ENCODE measurements at regions not wholly inside any gene's neighbourhood (a gene's known extent, or its start where the extent isn't known, plus 50 kb on each side); places are given as distances from the start of the nearest gene placed in this dataset.
"Not testable (repeated sequence)": the region's sequence is repeated elsewhere in the genome, so short reads cannot be mapped to it uniquely, and the experiment has no call there.

GRCh38 chr1:55522353-55522903 lies 307.3 kb upstream of the USP24 start:
- ChIA-PET CTCF (no interaction called here), POLR2A (ENCODE audit: low non-redundant PET) (no interaction called here)
- TF ChIP-seq CTCF (conservative IDR thresholded peaks at IDR 0.05; ENCODE audit: low read depth): no peak
- no peak overlapping the region for H3K27ac ChIP-seq
- no peak for DNase-seq (ENCODE audit: low spot score)

- ChIA-PET CTCF (no interaction called here), POLR2A (ENCODE audit: low non-redundant PET) (no interaction called here)
Measured at GRCh38 chr1:55520861-55521260, 305.7 kb upstream of the USP24 start.

GRCh38 chr1:55519937-55520683 lies 304.9 kb upstream of the USP24 start:
- ChIA-PET POLR2A (ENCODE audit: low non-redundant PET) (no interaction called here), CTCF (no interaction called here)
- H3K27ac ChIP-seq: no peak overlapping the region
- DNase-seq (ENCODE audit: low spot score): no peak
- TF ChIP-seq CTCF (conservative IDR thresholded peaks at IDR 0.05; ENCODE audit: low read depth): no peak

More at GRCh38 chr1:55520861-55521260, 305.7 kb upstream of the USP24 start:
- TF ChIP-seq CTCF (conservative IDR thresholded peaks at IDR 0.05; ENCODE audit: low read depth): no peak
- DNase-seq (ENCODE audit: low spot score): no peak
- no peak overlapping the region for H3K27ac ChIP-seq

- POLR2A ChIA-PET (ENCODE audit: low non-redundant PET): no interaction called here
- CTCF ChIA-PET: no interaction called here
Measured at GRCh38 chr1:55519276-55519675, 304.1 kb upstream of the USP24 start.

GRCh38 chr1:55517036-55517435 lies 301.9 kb upstream of the USP24 start:
- no peak overlapping the region for H3K27ac ChIP-seq
- no peak for TF ChIP-seq CTCF (conservative IDR thresholded peaks at IDR 0.05; ENCODE audit: low read depth)
- CTCF ChIA-PET: no interaction called here
- POLR2A ChIA-PET (ENCODE audit: low non-redundant PET): no interaction called here
- DNase-seq (ENCODE audit: low spot score): no peak

More at GRCh38 chr1:55519276-55519675, 304.1 kb upstream of the USP24 start:
- H3K27ac ChIP-seq: no peak overlapping the region
- no peak for DNase-seq (ENCODE audit: low spot score)
- no peak for TF ChIP-seq CTCF (conservative IDR thresholded peaks at IDR 0.05; ENCODE audit: low read depth)

- DNase-seq (ENCODE audit: low spot score); H3K27ac ChIP-seq; POLR2A ChIA-PET (ENCODE audit: low non-redundant PET); CTCF ChIA-PET: not testable (repeated sequence)
Measured at GRCh38 chr1:55514571-55514970, 299.4 kb upstream of the USP24 start.

- no peak overlapping the region for H3K27ac ChIP-seq
- ChIA-PET CTCF (no interaction called here), POLR2A (ENCODE audit: low non-redundant PET) (no interaction called here)
- no peak for TF ChIP-seq CTCF (conservative IDR thresholded peaks at IDR 0.05; ENCODE audit: low read depth)
- DNase-seq (ENCODE audit: low spot score): no peak
Measured at GRCh38 chr1:55512466-55512865, 297.3 kb upstream of the USP24 start.

Data from RWPE1 (cell line).